HL-60 (cell line): ENCODE measurements at regions not wholly inside any gene's neighbourhood (a gene's known extent, or its start where the extent isn't known, plus 50 kb on each side); places are given as distances from the start of the nearest gene placed in this dataset.

ENCODE experiments used
- DNase-seq, 2 experiments: peaks; one replicate each; pipeline ENCODE4 v3.0.0-alpha.2; 2010 to 2020; ENCODE audit warnings: low read depth in 1 of 2, low spot score in 1 of 2
- H3K27ac ChIP-seq: fragments of 250-450 bp; sonication (Bioruptor Pico); replicated peaks from 2 replicates; pipeline ENCODE4 v1.5.1; 2020; ENCODE audit warnings: mild to moderate bottlenecking, moderate library complexity
- H3K27me3 ChIP-seq: fragments of 250-450 bp; sonication (Bioruptor Pico); 2 replicates; pipeline ENCODE4 v1.5.1; 2021; ENCODE audit warnings: mild to moderate bottlenecking, moderate library complexity; ENCODE audit not compliant: insufficient read depth, poor library complexity, severe bottlenecking
- H3K4me3 ChIP-seq: replicated peaks from 2 replicates; pipeline ENCODE4 v1.5.1; 2011; ENCODE audit warnings: mild to moderate bottlenecking, control low read depth, low read length; ENCODE audit not compliant: insufficient read depth
- CTCF ChIP-seq: IDR thresholded peaks from one replicate; pipeline ENCODE4 v1.5.1; 2011; ENCODE audit warnings: low read length, control low read depth, inconsistent platforms; ENCODE audit not compliant: insufficient read depth
- GABPA ChIP-seq: IDR thresholded peaks from 2 replicates; pipeline ENCODE4 v1.6.1; 2012; ENCODE audit warnings: low read depth
- POLR2AphosphoS5 ChIP-seq: IDR thresholded peaks from 2 replicates; pipeline ENCODE4 v1.6.1; 2012; ENCODE audit warnings: low read depth
- REST ChIP-seq: IDR thresholded peaks from 2 replicates; pipeline ENCODE4 v1.6.1; 2012; ENCODE audit warnings: low read depth; ENCODE audit not compliant: insufficient replicate concordance
- SPI1 ChIP-seq: IDR thresholded peaks from 2 replicates; pipeline ENCODE4 v1.6.1; 2012; ENCODE audit warnings: low read depth, mild to moderate bottlenecking, borderline replicate concordance

- Histone ChIP-seq H3K27ac (no peak overlapping the region), H3K4me3 (no peak overlapping the region), H3K27me3 (no peaks in the 10 kb centered on the region)
- no peak for DNase-seq
- TF ChIP-seq GABPA = no peak
Measured at GRCh38 chr1:198084241-198084908, 72.4 kb upstream of the NEK7 start.

GRCh38 chr1:198086051-198086745, 70.6 kb upstream of the NEK7 start:
- TF ChIP-seq POLR2AphosphoS5 = no peak
- no peak for TF ChIP-seq REST
- TF ChIP-seq GABPA = no peak
- TF ChIP-seq SPI1 = no peak
- TF ChIP-seq CTCF = no peak
- Histone ChIP-seq H3K27ac (no peak overlapping the region), H3K27me3 (no peaks in the 10 kb centered on the region)

GRCh38 chr1:198087831-198088230, 69.0 kb upstream of the NEK7 start:
- no peaks in the 10 kb centered on the region for H3K27me3 ChIP-seq
- DNase-seq = no peak
- TF ChIP-seq GABPA (no peak), REST (no peak), CTCF (no peak), SPI1 (no peak), POLR2AphosphoS5 (no peak)
- no peak overlapping the region for H3K4me3 ChIP-seq
- no peak overlapping the region for H3K27ac ChIP-seq

More at GRCh38 chr1:198086051-198086745, 70.6 kb upstream of the NEK7 start:
- DNase-seq = no peak
- no peak overlapping the region for H3K4me3 ChIP-seq

- DNase-seq = peak in 1 of 2 experiments; percentile 26
- Histone ChIP-seq H3K4me3 (no peak overlapping the region), H3K27ac (no peak overlapping the region), H3K27me3 (no peaks in the 10 kb centered on the region)
- peak; percentile 38 for TF ChIP-seq CTCF
- TF ChIP-seq SPI1 = no peak
Measured at GRCh38 chr1:198088360-198089071, 68.3 kb upstream of the NEK7 start.
